ENCODE measurements at regions not wholly inside any gene's neighbourhood (a gene's known extent, or its start where the extent isn't known, plus 50 kb on each side); places are given as distances from the start of the nearest gene placed in this dataset.

GRCh38 chr2:79453918-79454317 lies 58.9 kb upstream of the CTNNA2 start:
- Mint-ChIP-seq H3K27ac (no peak overlapping the region), H3K4me3 (no peak overlapping the region), H3K27me3 (ENCODE audit: low read depth) (no peaks in the 10 kb centered on the region), H3K9me3 (no peaks in the 10 kb centered on the region), H3K4me1 (no peaks in the 10 kb centered on the region), H3K36me3 (no peaks in the 10 kb centered on the region)
- DNase-seq (ENCODE audit: low spot score in 2 of 2, unreplicated experiment in 2 of 2): no peak
- TF ChIP-seq CTCF (IDR thresholded peaks at IDR 0.05; ENCODE audit: unreplicated experiment): no peak

- Mint-ChIP-seq H3K4me1 (no peaks in the 10 kb centered on the region), H3K36me3 (no peaks in the 10 kb centered on the region), H3K9me3 (no peaks in the 10 kb centered on the region), H3K27me3 (ENCODE audit: low read depth) (peaks cover 2% of the 10 kb centered on the region), H3K27ac (no peak overlapping the region), H3K4me3 (no peak overlapping the region)
- TF ChIP-seq CTCF (IDR thresholded peaks at IDR 0.05; ENCODE audit: unreplicated experiment): no peak
- DNase-seq (ENCODE audit: low spot score in 2 of 2, unreplicated experiment in 2 of 2): no peak
Measured at GRCh38 chr2:79452651-79453050, 60.2 kb upstream of the CTNNA2 start.

GRCh38 chr2:79447463-79447862 lies 65.4 kb upstream of the CTNNA2 start:
- Mint-ChIP-seq H3K27me3 (ENCODE audit: low read depth) (peaks cover 2% of the 10 kb centered on the region), H3K4me1 (no peaks in the 10 kb centered on the region), H3K4me3 (no peak overlapping the region), H3K27ac (no peak overlapping the region), H3K9me3 (peaks cover 6% of the 10 kb centered on the region), H3K36me3 (no peaks in the 10 kb centered on the region)
- DNase-seq (ENCODE audit: low spot score in 2 of 2, unreplicated experiment in 2 of 2): no peak
- no peak for TF ChIP-seq CTCF (IDR thresholded peaks at IDR 0.05; ENCODE audit: unreplicated experiment)

- H3K9me3 Mint-ChIP-seq: peaks cover 6% of the 10 kb centered on the region
- no peak for TF ChIP-seq CTCF (IDR thresholded peaks at IDR 0.05; ENCODE audit: unreplicated experiment)
- no peak overlapping the region for H3K27ac Mint-ChIP-seq
- no peaks in the 10 kb centered on the region for H3K4me1 Mint-ChIP-seq
- H3K36me3 Mint-ChIP-seq: no peaks in the 10 kb centered on the region
- H3K4me3 Mint-ChIP-seq: no peak overlapping the region
- H3K27me3 Mint-ChIP-seq (ENCODE audit: low read depth): peaks cover 2% of the 10 kb centered on the region
- DNase-seq (ENCODE audit: low spot score in 2 of 2, unreplicated experiment in 2 of 2): no peak
Measured at GRCh38 chr2:79446313-79446712, 66.5 kb upstream of the CTNNA2 start.

GRCh38 chr2:79437433-79438267 lies 75.2 kb upstream of the CTNNA2 start:
- Mint-ChIP-seq H3K36me3 (no peaks in the 10 kb centered on the region), H3K27me3 (ENCODE audit: low read depth) (no peaks in the 10 kb centered on the region), H3K4me3 (no peak overlapping the region), H3K9me3 (no peaks in the 10 kb centered on the region), H3K27ac (no peak overlapping the region), H3K4me1 (peaks cover 8% of the 10 kb centered on the region)
- TF ChIP-seq CTCF (IDR thresholded peaks at IDR 0.05; ENCODE audit: unreplicated experiment): no peak
- no peak for DNase-seq (ENCODE audit: low spot score in 2 of 2, unreplicated experiment in 2 of 2)
